GM23248 (cell line): ENCODE measurements at regions not wholly inside any gene's neighbourhood (a gene's known extent, or its start where the extent isn't known, plus 50 kb on each side); places are given as distances from the start of the nearest gene placed in this dataset.

Experiments used
- EZH2 ChIP-seq: fragments of 200-600 bp; sonication (generic); IDR thresholded peaks from 2 replicates; pipeline ENCODE4 v1.6.1; 2018; ENCODE audit warnings: antibody characterized with exemption, mild to moderate bottlenecking; ENCODE audit not compliant: insufficient read depth, poor library complexity, severe bottlenecking
- EZH2phosphoT487 ChIP-seq: fragments of 200-600 bp; sonication (generic); IDR thresholded peaks from 2 replicates; pipeline ENCODE4 v1.6.1; 2018; ENCODE audit warnings: antibody characterized with exemption, moderate library complexity, mild to moderate bottlenecking, low read depth; ENCODE audit not compliant: insufficient read depth

GRCh38 chr7:41877118-41877517 is 174.2 kb upstream of the INHBA start:
- TF ChIP-seq EZH2 = no peak
- no peak for TF ChIP-seq EZH2phosphoT487
